ENCODE measurements at regions not wholly inside any gene's neighbourhood (a gene's known extent, or its start where the extent isn't known, plus 50 kb on each side); places are given as distances from the start of the nearest gene placed in this dataset.

GRCh38 chr1:78236716-78237115 lies 190.9 kb downstream of the GIPC2 start:
- TF ChIP-seq ZNF274 (IDR thresholded peaks at IDR 0.05; ENCODE audit: low read depth, low read length) (no peak), SUZ12 (IDR thresholded peaks at IDR 0.05; ENCODE audit: extremely low read depth, insufficient read depth, insufficient read length) (no peak), YY1 (IDR thresholded peaks at IDR 0.05; ENCODE audit: insufficient read depth, insufficient read length) (no peak)
